Endothelial cell of umbilical vein (primary cell): ENCODE measurements at regions not wholly inside any gene's neighbourhood (a gene's known extent, or its start where the extent isn't known, plus 50 kb on each side); places are given as distances from the start of the nearest gene placed in this dataset.

Experiments
- POLR2A ChIP-seq: IDR thresholded peaks from 2 replicates; pipeline ENCODE4 v1.6.1; 2012; ENCODE audit warnings: low read depth, mild to moderate bottlenecking, control low read depth, low read length
- POLR2AphosphoS5 ChIP-seq: IDR thresholded peaks from 2 replicates; pipeline ENCODE4 v1.6.1; 2012; ENCODE audit warnings: low read depth, mild to moderate bottlenecking, control low read depth, low read length, moderate library complexity; ENCODE audit not compliant: insufficient read depth
- TF ChIP-seq, protein P1 (sequence below): IDR thresholded peaks from 2 replicates; pipeline ENCODE4 v1.6.1; 2011; ENCODE audit not compliant: insufficient read depth, insufficient read length
- TF ChIP-seq, protein P2 (sequence below), 2 donors: IDR thresholded peaks; 1 replicate in 1 of 2; 2 replicates in 1 of 2; pipeline ENCODE4 v1.5.1; 2011; ENCODE audit warnings: low read length in 2 of 2, mild to moderate bottlenecking in 2 of 2, moderate library complexity in 2 of 2, control low read depth in 1 of 2, inconsistent platforms in 1 of 2, low read depth in 1 of 2; ENCODE audit not compliant: insufficient read depth in 1 of 2; ENCODE audit errors: extremely low read depth in 1 of 2

GRCh38 chr12:40561395-40561966 is 130.8 kb upstream of the CNTN1 start:
- TF ChIP-seq POLR2AphosphoS5 (no peak), POLR2A (no peak)
- TF ChIP-seq, protein P1, sequence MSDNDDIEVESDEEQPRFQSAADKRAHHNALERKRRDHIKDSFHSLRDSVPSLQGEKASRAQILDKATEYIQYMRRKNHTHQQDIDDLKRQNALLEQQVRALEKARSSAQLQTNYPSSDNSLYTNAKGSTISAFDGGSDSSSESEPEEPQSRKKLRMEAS: no peak
- TF ChIP-seq, protein P2, sequence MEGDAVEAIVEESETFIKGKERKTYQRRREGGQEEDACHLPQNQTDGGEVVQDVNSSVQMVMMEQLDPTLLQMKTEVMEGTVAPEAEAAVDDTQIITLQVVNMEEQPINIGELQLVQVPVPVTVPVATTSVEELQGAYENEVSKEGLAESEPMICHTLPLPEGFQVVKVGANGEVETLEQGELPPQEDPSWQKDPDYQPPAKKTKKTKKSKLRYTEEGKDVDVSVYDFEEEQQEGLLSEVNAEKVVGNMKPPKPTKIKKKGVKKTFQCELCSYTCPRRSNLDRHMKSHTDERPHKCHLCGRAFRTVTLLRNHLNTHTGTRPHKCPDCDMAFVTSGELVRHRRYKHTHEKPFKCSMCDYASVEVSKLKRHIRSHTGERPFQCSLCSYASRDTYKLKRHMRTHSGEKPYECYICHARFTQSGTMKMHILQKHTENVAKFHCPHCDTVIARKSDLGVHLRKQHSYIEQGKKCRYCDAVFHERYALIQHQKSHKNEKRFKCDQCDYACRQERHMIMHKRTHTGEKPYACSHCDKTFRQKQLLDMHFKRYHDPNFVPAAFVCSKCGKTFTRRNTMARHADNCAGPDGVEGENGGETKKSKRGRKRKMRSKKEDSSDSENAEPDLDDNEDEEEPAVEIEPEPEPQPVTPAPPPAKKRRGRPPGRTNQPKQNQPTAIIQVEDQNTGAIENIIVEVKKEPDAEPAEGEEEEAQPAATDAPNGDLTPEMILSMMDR (IDR thresholded peaks at IDR 0.05; ENCODE audit: extremely low read depth in 1 of 2, insufficient read depth in 1 of 2, low read depth in 1 of 2, low read length in 2 of 2): no peak
